K562 (cell line): ENCODE measurements at regions not wholly inside any gene's neighbourhood (a gene's known extent, or its start where the extent isn't known, plus 50 kb on each side); places are given as distances from the start of the nearest gene placed in this dataset.

Source experiments
- ATAC-seq: fragments of 200-7000 bp; cut with Tn5 transposase; 3 replicates; pipeline ENCODE4 v1.9.1; 2020; ENCODE audit warnings: moderate library complexity
- BruUV-seq: library from RNA; stranded (reverse); fragments of 400-500 nt; replicated peaks from 2 replicates; lab custom pipeline; 2021; lab: Mats Ljungman, UMichigan
- CTCF ChIA-PET: fragments of 300-600 bp; formaldehyde crosslinking; extraction: SDS; loops from one replicate; lab custom pipeline; 2021; ENCODE audit warnings: low intra/inter-chr PET ratio; lab: Yijun Ruan, JAX
- POLR2A ChIA-PET: fragments of 300-600, 350-650 bp; sonication (Branson Sonifier 250); formaldehyde crosslinking; extraction: SDS; loops from one replicate; lab custom pipeline; 2021; ENCODE audit warnings: antibody characterized with exemption, inconsistent platforms; lab: Yijun Ruan, JAX
- DNase-seq, 4 experiments: peaks; one replicate each; pipeline versions ENCODE4 v3.0.0 to v3.0.0-alpha.2; 2011 to 2018; ENCODE audit warnings: low spot score in 3 of 4, mixed read lengths in 3 of 4; ENCODE audit errors: extremely low read depth in 1 of 4
- FAIRE-seq: peaks from 2 replicates; lab custom pipeline; 2011; peaks lifted over from hg19 to GRCh38; lab: Jason Lieb, UNC
- H2AFZ ChIP-seq: 2 replicates; pipeline ENCODE4 v1.6.0; 2011; ENCODE audit warnings: low read depth, low read length, control low read depth, inconsistent platforms
- H3K27ac ChIP-seq: fragments of 200-600 bp; 3 replicates; pipeline ENCODE4 v1.8.0; 2011; ENCODE audit warnings: low read depth, mild to moderate bottlenecking, control low read depth, inconsistent platforms, low read length, moderate library complexity, mixed read lengths; ENCODE audit errors: extremely low read depth
- H3K27me3 ChIP-seq, 2 experiments: fragments of 300-600 bp in 1 of 2; 2 replicates in 1 of 2; 3 replicates in 1 of 2; pipeline versions ENCODE4 v1.6.0 to v1.8.0; 2011; ENCODE audit warnings: inconsistent platforms in 2 of 2, low read length in 2 of 2, mild to moderate bottlenecking in 1 of 2, mixed read lengths in 1 of 2, moderate library complexity in 1 of 2; ENCODE audit not compliant: control insufficient read depth in 2 of 2, insufficient read depth in 2 of 2
- H3K36me3 ChIP-seq: fragments of 300-600 bp; 3 replicates; pipeline ENCODE4 v1.8.0; 2011; ENCODE audit warnings: mild to moderate bottlenecking, low read length, inconsistent platforms; ENCODE audit not compliant: control insufficient read depth, insufficient read depth
- H3K4me1 ChIP-seq, 2 experiments: fragments of 200-600 bp in 1 of 2; replicated peaks in 1 of 2; 2 replicates in 1 of 2; 3 replicates in 1 of 2; pipeline versions ENCODE4 v1.5.1 to v1.8.0; 2011; ENCODE audit warnings: inconsistent platforms in 2 of 2, low read length in 2 of 2, mild to moderate bottlenecking in 1 of 2, mixed read lengths in 1 of 2, moderate library complexity in 1 of 2; ENCODE audit not compliant: control insufficient read depth in 2 of 2, insufficient read depth in 2 of 2
- H3K4me2 ChIP-seq: 2 replicates; pipeline ENCODE4 v1.6.1; 2011; ENCODE audit warnings: low read length, control low read depth, inconsistent platforms, mixed read lengths; ENCODE audit not compliant: insufficient read depth
- H3K4me3 ChIP-seq: fragments of 200-600 bp; sonication (generic), shearing (Covaris generic); 2 replicates; pipeline ENCODE4 v1.5.1; 2016; ENCODE audit warnings: control low read depth, inconsistent platforms
- H3K79me2 ChIP-seq: fragments of 200-600 bp; 3 replicates; pipeline ENCODE4 v1.8.0; 2011; ENCODE audit warnings: low read length, inconsistent platforms; ENCODE audit not compliant: control insufficient read depth, insufficient read depth
- H3K9ac ChIP-seq, 2 experiments: 2 replicates each; pipeline versions ENCODE4 v1.6.0 to v1.6.1; 2011; ENCODE audit warnings: low read depth in 2 of 2, low read length in 2 of 2, control low read depth in 1 of 2, inconsistent platforms in 1 of 2, mild to moderate bottlenecking in 1 of 2, mixed read lengths in 1 of 2; ENCODE audit not compliant: insufficient read depth in 1 of 2
- H3K9me1 ChIP-seq: one replicate; pipeline ENCODE4 v1.6.0; 2011; ENCODE audit warnings: inconsistent platforms, mild to moderate bottlenecking, low read length, moderate library complexity; ENCODE audit not compliant: control insufficient read depth, insufficient read depth
- H3K9me3 ChIP-seq: replicated peaks from 2 replicates; pipeline ENCODE4 v1.5.1; 2011; ENCODE audit warnings: low read depth, low read length, inconsistent platforms; ENCODE audit not compliant: control insufficient read depth, insufficient read depth
- H4K20me1 ChIP-seq: replicated peaks from 2 replicates; pipeline ENCODE4 v1.6.1; 2011; ENCODE audit warnings: low read length, inconsistent platforms, mixed read lengths; ENCODE audit not compliant: control insufficient read depth, insufficient read depth
- AFF4 ChIP-seq: sonication (generic); formaldehyde crosslinking; IDR thresholded peaks from 2 replicates; pipeline ENCODE4 v1.8.0; 2023; ENCODE audit warnings: mild to moderate bottlenecking, missing genetic modification reagents
- CBX5 ChIP-seq: IDR thresholded peaks from 2 replicates; pipeline ENCODE4 v1.6.1; 2014; ENCODE audit warnings: low read depth, borderline replicate concordance
- E2F4 ChIP-seq: sonication (generic); formaldehyde crosslinking; IDR thresholded peaks from 2 replicates; pipeline ENCODE4 v1.8.0; 2022; ENCODE audit warnings: mild to moderate bottlenecking, low read depth, missing genetic modification reagents
- MCM2 ChIP-seq: fragments of 450-650 bp; IDR thresholded peaks from 2 replicates; pipeline ENCODE4 v1.6.1; 2017; ENCODE audit warnings: low read depth, mild to moderate bottlenecking
- MECOM ChIP-seq: fragments of 250-450 bp; sonication (Bioruptor Pico); IDR thresholded peaks from 2 replicates; pipeline ENCODE4 v1.8.0; 2022; ENCODE audit warnings: inconsistent platforms
- MTA1 ChIP-seq: fragments of 450-650 bp; IDR thresholded peaks from 2 replicates; pipeline ENCODE4 v1.6.1; 2017; ENCODE audit warnings: borderline replicate concordance
- NFE2 ChIP-seq: IDR thresholded peaks from 2 replicates; pipeline ENCODE4 v1.6.1; 2014; ENCODE audit warnings: antibody characterized with exemption, low read depth
- NR1H2 ChIP-seq: sonication (generic); formaldehyde crosslinking; IDR thresholded peaks from 2 replicates; pipeline ENCODE4 v1.4.0; 2020; ENCODE audit warnings: mild to moderate bottlenecking, missing genetic modification reagents
- RBM17 ChIP-seq: fragments of 200-400 bp; formaldehyde crosslinking; IDR thresholded peaks from 2 replicates; pipeline ENCODE4 v1.6.1; 2017; ENCODE audit warnings: low read depth, mild to moderate bottlenecking, low read length, borderline replicate concordance
- SMARCA5 ChIP-seq: fragments of 450-650 bp; IDR thresholded peaks from 2 replicates; pipeline ENCODE4 v1.6.1; 2016
- TCF3 ChIP-seq: sonication (generic); formaldehyde crosslinking; IDR thresholded peaks from 2 replicates; pipeline ENCODE4 v1.4.0; 2020; ENCODE audit warnings: mild to moderate bottlenecking, missing genetic modification reagents
- TCF7L2 ChIP-seq: fragments of 150-350 bp; IDR thresholded peaks from 2 replicates; pipeline ENCODE4 v1.6.1; 2016; ENCODE audit warnings: low read depth, mild to moderate bottlenecking, low read length, moderate library complexity
- YY1 ChIP-seq, 3 experiments: IDR thresholded peaks; 2 replicates each; pipeline ENCODE4 v1.6.1; 2011; ENCODE audit warnings: low read length in 2 of 3, mild to moderate bottlenecking in 2 of 3, moderate library complexity in 2 of 3, borderline replicate concordance in 1 of 3, control low read depth in 1 of 3, low read depth in 1 of 3; ENCODE audit not compliant: insufficient read depth in 3 of 3, insufficient replicate concordance in 2 of 3, control insufficient read depth in 1 of 3, insufficient read length in 1 of 3; ENCODE audit errors: extremely low read depth in 1 of 3
- ZC3H11A ChIP-seq: IDR thresholded peaks from 2 replicates; pipeline ENCODE4 v1.6.1; 2012; ENCODE audit warnings: low read depth, low read length, improper control_type of control experiment
- WGBS: fragments of 100-300 bp; shearing (Covaris generic); methylation state at CpG from one replicate; pipeline ENCODE4 v1.1.6; 2016; ENCODE audit warnings: low coverage, mixed read lengths; ENCODE audit not compliant: insufficient coverage; ENCODE audit errors: missing lambda C conversion rate; 5-methylcytosine and 5-hydroxymethylcytosine counted together
- in situ Hi-C: fragments of 300-500 bp; cut with MboI; formaldehyde crosslinking; loops from 4 replicates; pipeline ENCODE4 v1.15.0; 2018; ENCODE audit warnings: inconsistent platforms, mixed read lengths
- intact Hi-C: fragments of 100-400 bp; cut with micrococcal nuclease; formaldehyde crosslinking; loops from 2 replicates; pipeline ENCODE4 v1.14.2; 2022

GRCh38 chr4:60926624-60927023 lies 273.5 kb upstream of the ADGRL3 start:
- Histone ChIP-seq H2AFZ (no peak overlapping the region), H3K9me1 (no peaks in the 10 kb centered on the region), H3K36me3 (no peaks in the 10 kb centered on the region), H3K9ac (no peak overlapping the region), H3K27me3 (no peaks in the 10 kb centered on the region), H3K79me2 (no peaks in the 10 kb centered on the region), H3K4me2 (no peak overlapping the region), H3K4me3 (no peak overlapping the region), H4K20me1 (no peaks in the 10 kb centered on the region), H3K9me3 (no peaks in the 10 kb centered on the region), H3K4me1 (no peaks in the 10 kb centered on the region), H3K27ac (no peak overlapping the region)
- ATAC-seq (no peak), DNase-seq (no peak), FAIRE-seq (no peak)
- BruUV-seq = no TSS peak
- intact Hi-C loops (no loop called here), in situ Hi-C loops (no loop called here)
- TF ChIP-seq MTA1 = no peak
- no peak for TF ChIP-seq AFF4 (CRISPR knock-in tag)
- no peak for TF ChIP-seq MCM2
- no peak for TF ChIP-seq TCF3 (CRISPR knock-in tag)
- TF ChIP-seq E2F4 (CRISPR knock-in tag) = no peak
- no peak for TF ChIP-seq SMARCA5
- TF ChIP-seq RBM17 = no peak
- no peak for TF ChIP-seq TCF7L2
- TF ChIP-seq MECOM (CRISPR knock-in tag) = no peak
- TF ChIP-seq NFE2 = no peak
- no peak for TF ChIP-seq ZC3H11A
- no peak for TF ChIP-seq YY1 (IDR thresholded peaks at IDR 0.05; ENCODE audit: borderline replicate concordance in 1 of 3, control insufficient read depth in 1 of 3, extremely low read depth in 1 of 3, insufficient read depth in 3 of 3, insufficient read length in 1 of 3, insufficient replicate concordance in 2 of 3, low read depth in 1 of 3, low read length in 2 of 3)
- TF ChIP-seq CBX5 = no peak
- TF ChIP-seq NR1H2 (CRISPR knock-in tag) = no peak
- CTCF ChIA-PET = no interaction called here
- POLR2A ChIA-PET = no interaction called here
- WGBS = 5% methylated on average over 2 of the region's 2 CpGs
